ENCODE measurements at regions not wholly inside any gene's neighbourhood (a gene's known extent, or its start where the extent isn't known, plus 50 kb on each side); places are given as distances from the start of the nearest gene placed in this dataset.

- TF ChIP-seq, protein P1, sequence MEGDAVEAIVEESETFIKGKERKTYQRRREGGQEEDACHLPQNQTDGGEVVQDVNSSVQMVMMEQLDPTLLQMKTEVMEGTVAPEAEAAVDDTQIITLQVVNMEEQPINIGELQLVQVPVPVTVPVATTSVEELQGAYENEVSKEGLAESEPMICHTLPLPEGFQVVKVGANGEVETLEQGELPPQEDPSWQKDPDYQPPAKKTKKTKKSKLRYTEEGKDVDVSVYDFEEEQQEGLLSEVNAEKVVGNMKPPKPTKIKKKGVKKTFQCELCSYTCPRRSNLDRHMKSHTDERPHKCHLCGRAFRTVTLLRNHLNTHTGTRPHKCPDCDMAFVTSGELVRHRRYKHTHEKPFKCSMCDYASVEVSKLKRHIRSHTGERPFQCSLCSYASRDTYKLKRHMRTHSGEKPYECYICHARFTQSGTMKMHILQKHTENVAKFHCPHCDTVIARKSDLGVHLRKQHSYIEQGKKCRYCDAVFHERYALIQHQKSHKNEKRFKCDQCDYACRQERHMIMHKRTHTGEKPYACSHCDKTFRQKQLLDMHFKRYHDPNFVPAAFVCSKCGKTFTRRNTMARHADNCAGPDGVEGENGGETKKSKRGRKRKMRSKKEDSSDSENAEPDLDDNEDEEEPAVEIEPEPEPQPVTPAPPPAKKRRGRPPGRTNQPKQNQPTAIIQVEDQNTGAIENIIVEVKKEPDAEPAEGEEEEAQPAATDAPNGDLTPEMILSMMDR (conservative IDR thresholded peaks at IDR 0.05; ENCODE audit: low read length) = no peak
- no peak for TF ChIP-seq EZH2phosphoT487 (IDR thresholded peaks at IDR 0.05; ENCODE audit: borderline replicate concordance, low read depth, low read length)
Observed at GRCh38 chr3:124656531-124656930, 73.7 kb upstream of the UMPS start.

All from OCI-LY7 (cell line).